GM21447 (cell line): ENCODE measurements at regions not wholly inside any gene's neighbourhood (a gene's known extent, or its start where the extent isn't known, plus 50 kb on each side); places are given as distances from the start of the nearest gene placed in this dataset.

Source experiments
- ATAC-seq: cut with Tn5 transposase; IDR thresholded peaks from one replicate; pipeline ENCODE4 v1.9.1; 2021; ENCODE audit not compliant: unreplicated experiment

- no peak for ATAC-seq
Observed at GRCh38 chr14:83316356-83316755, 1782.7 kb upstream of the SEL1L start.

- ATAC-seq, result no peak
Observed at GRCh38 chr14:83320837-83321236, 1787.2 kb upstream of the SEL1L start.

GRCh38 chr14:83331513-83331912 lies 1797.9 kb upstream of the SEL1L start:
- ATAC-seq, result no peak

- no peak for ATAC-seq
Observed at GRCh38 chr14:83342590-83342989, 1808.9 kb upstream of the SEL1L start.

GRCh38 chr14:83347874-83348273 lies 1814.2 kb upstream of the SEL1L start:
- no peak for ATAC-seq

GRCh38 chr14:83355609-83356008 lies 1822.0 kb upstream of the SEL1L start:
- no peak for ATAC-seq

- no peak for ATAC-seq
Observed at GRCh38 chr14:83356080-83356479, 1822.4 kb upstream of the SEL1L start.

GRCh38 chr14:83372271-83372670 lies 1838.6 kb upstream of the SEL1L start:
- no peak for ATAC-seq

- ATAC-seq, result no peak
Observed at GRCh38 chr14:83379436-83379835, 1845.8 kb upstream of the SEL1L start.

- ATAC-seq, result no peak
Observed at GRCh38 chr14:83384253-83384652, 1850.6 kb upstream of the SEL1L start.

- no peak for ATAC-seq
Observed at GRCh38 chr14:83395321-83395720, 1861.7 kb upstream of the SEL1L start.

GRCh38 chr14:83416476-83416875 lies 1882.8 kb upstream of the SEL1L start:
- no peak for ATAC-seq

- ATAC-seq, result no peak
Observed at GRCh38 chr14:83419420-83419819, 1885.8 kb upstream of the SEL1L start.

- ATAC-seq, result no peak
Observed at GRCh38 chr14:83421711-83422110, 1888.1 kb upstream of the SEL1L start.

GRCh38 chr14:83425138-83425537 lies 1891.5 kb upstream of the SEL1L start:
- no peak for ATAC-seq

GRCh38 chr14:83425706-83426105 lies 1892.1 kb upstream of the SEL1L start:
- no peak for ATAC-seq

GRCh38 chr14:83433618-83434017 lies 1900.0 kb upstream of the SEL1L start:
- ATAC-seq, result no peak

- ATAC-seq, result no peak
Observed at GRCh38 chr14:83441801-83442200, 1908.1 kb upstream of the SEL1L start.

GRCh38 chr14:83455561-83455960 lies 1921.9 kb upstream of the SEL1L start:
- no peak for ATAC-seq

- no peak for ATAC-seq
Observed at GRCh38 chr14:83461521-83461920, 1927.9 kb upstream of the SEL1L start.

GRCh38 chr14:83462759-83463158 lies 1929.1 kb upstream of the SEL1L start:
- ATAC-seq, result no peak

GRCh38 chr14:83463500-83464098 lies 1929.9 kb upstream of the SEL1L start:
- no peak for ATAC-seq

GRCh38 chr14:83467811-83468210 lies 1934.2 kb upstream of the SEL1L start:
- ATAC-seq, result no peak
